ENCODE measurements at regions not wholly inside any gene's neighbourhood (a gene's known extent, or its start where the extent isn't known, plus 50 kb on each side); places are given as distances from the start of the nearest gene placed in this dataset.

DNA sequence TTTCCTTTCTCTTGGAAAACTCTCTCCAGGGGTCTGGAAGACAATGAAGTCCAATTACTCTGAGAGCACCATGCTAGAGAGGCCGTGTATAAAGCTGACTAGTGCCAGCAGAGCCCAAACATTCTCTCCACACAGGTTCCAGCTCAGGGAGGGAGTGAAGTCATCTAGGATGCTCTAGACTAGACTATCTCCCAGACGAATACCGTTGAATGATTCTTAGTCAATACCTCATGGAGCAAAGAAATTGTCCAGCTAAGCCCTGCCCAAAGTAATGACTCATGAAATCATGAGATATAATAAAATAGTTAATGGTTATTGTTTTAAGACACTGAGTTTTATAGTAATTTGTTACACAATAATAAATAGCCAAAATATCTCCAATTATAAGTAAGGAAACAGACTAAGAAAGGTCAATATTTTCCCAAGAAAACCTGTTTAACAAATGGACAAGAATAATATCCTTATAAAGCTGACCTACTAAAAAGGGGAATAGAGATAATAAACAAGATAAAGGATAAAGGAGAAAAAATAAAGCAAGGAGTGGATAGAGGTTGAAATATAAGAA is 163.9 kb upstream of the LRRC7 start:
- no peak for ATAC-seq
- TF ChIP-seq ZNF8 (CRISPR knock-in tag; IDR thresholded peaks at IDR 0.05) (no peak), CSDC2 (CRISPR knock-in tag; IDR thresholded peaks at IDR 0.05) (no peak), ZNF70 (CRISPR knock-in tag; IDR thresholded peaks at IDR 0.05) (no peak), RARB (CRISPR knock-in tag; IDR thresholded peaks at IDR 0.05) (no peak), ZFP3 (CRISPR knock-in tag; IDR thresholded peaks at IDR 0.05) (no peak), ZFP30 (CRISPR knock-in tag; IDR thresholded peaks at IDR 0.05) (no peak), OSR1 (CRISPR knock-in tag; IDR thresholded peaks at IDR 0.05) (no peak), PPARA (CRISPR knock-in tag; IDR thresholded peaks at IDR 0.05; ENCODE audit: borderline replicate concordance) (no peak)
- TF ChIP-seq, protein P1, sequence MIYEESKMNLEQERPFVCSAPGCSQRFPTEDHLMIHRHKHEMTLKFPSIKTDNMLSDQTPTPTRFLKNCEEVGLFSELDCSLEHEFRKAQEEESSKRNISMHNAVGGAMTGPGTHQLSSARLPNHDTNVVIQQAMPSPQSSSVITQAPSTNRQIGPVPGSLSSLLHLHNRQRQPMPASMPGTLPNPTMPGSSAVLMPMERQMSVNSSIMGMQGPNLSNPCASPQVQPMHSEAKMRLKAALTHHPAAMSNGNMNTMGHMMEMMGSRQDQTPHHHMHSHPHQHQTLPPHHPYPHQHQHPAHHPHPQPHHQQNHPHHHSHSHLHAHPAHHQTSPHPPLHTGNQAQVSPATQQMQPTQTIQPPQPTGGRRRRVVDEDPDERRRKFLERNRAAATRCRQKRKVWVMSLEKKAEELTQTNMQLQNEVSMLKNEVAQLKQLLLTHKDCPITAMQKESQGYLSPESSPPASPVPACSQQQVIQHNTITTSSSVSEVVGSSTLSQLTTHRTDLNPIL (CRISPR knock-in tag; IDR thresholded peaks at IDR 0.05; ENCODE audit: low read depth): no peak
- TF ChIP-seq, protein P2, sequence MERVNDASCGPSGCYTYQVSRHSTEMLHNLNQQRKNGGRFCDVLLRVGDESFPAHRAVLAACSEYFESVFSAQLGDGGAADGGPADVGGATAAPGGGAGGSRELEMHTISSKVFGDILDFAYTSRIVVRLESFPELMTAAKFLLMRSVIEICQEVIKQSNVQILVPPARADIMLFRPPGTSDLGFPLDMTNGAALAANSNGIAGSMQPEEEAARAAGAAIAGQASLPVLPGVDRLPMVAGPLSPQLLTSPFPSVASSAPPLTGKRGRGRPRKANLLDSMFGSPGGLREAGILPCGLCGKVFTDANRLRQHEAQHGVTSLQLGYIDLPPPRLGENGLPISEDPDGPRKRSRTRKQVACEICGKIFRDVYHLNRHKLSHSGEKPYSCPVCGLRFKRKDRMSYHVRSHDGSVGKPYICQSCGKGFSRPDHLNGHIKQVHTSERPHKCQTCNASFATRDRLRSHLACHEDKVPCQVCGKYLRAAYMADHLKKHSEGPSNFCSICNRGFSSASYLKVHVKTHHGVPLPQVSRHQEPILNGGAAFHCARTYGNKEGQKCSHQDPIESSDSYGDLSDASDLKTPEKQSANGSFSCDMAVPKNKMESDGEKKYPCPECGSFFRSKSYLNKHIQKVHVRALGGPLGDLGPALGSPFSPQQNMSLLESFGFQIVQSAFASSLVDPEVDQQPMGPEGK (CRISPR knock-in tag; IDR thresholded peaks at IDR 0.05; ENCODE audit: borderline replicate concordance): no peak

DNA sequence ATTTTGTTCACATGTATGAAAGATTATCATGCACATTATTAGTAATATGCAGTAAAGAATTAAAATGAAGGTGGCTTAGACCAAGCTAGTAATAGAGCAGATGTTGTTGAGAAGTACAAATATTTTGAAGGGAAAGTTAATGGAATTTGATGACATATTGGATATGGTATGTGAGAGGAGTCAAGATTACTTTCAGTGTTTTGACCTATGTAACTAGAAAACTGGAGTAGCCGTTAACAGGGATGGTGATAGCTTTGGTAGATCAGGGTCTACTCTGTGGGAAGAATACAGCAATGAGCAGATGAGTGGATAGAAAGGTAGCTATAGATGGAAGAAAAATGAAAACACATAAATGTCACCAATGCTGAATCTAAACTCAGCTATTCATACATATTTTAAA is 163.2 kb upstream of the LRRC7 start:
- no peak for ATAC-seq
- TF ChIP-seq SNAI2 (CRISPR knock-in tag; IDR thresholded peaks at IDR 0.05) (no peak), CSDC2 (CRISPR knock-in tag; IDR thresholded peaks at IDR 0.05) (no peak), OSR1 (CRISPR knock-in tag; IDR thresholded peaks at IDR 0.05) (no peak), ARNTL (CRISPR knock-in tag; IDR thresholded peaks at IDR 0.05; ENCODE audit: borderline replicate concordance, low read depth) (no peak), TCF4 (CRISPR knock-in tag; IDR thresholded peaks at IDR 0.05; ENCODE audit: borderline replicate concordance) (no peak), GLIS3 (CRISPR knock-in tag; IDR thresholded peaks at IDR 0.05) (no peak), ISL1 (CRISPR knock-in tag; IDR thresholded peaks at IDR 0.05) (no peak), ESRRG (CRISPR knock-in tag; IDR thresholded peaks at IDR 0.05) (no peak), ZNF70 (CRISPR knock-in tag; IDR thresholded peaks at IDR 0.05) (no peak), ZNF8 (CRISPR knock-in tag; IDR thresholded peaks at IDR 0.05) (no peak)
- TF ChIP-seq, protein P3, sequence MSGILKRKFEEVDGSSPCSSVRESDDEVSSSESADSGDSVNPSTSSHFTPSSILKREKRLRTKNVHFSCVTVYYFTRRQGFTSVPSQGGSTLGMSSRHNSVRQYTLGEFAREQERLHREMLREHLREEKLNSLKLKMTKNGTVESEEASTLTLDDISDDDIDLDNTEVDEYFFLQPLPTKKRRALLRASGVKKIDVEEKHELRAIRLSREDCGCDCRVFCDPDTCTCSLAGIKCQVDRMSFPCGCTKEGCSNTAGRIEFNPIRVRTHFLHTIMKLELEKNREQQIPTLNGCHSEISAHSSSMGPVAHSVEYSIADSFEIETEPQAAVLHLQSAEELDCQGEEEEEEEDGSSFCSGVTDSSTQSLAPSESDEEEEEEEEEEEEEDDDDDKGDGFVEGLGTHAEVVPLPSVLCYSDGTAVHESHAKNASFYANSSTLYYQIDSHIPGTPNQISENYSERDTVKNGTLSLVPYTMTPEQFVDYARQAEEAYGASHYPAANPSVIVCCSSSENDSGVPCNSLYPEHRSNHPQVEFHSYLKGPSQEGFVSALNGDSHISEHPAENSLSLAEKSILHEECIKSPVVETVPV (CRISPR knock-in tag; IDR thresholded peaks at IDR 0.05): no peak
- TF ChIP-seq, protein P4, sequence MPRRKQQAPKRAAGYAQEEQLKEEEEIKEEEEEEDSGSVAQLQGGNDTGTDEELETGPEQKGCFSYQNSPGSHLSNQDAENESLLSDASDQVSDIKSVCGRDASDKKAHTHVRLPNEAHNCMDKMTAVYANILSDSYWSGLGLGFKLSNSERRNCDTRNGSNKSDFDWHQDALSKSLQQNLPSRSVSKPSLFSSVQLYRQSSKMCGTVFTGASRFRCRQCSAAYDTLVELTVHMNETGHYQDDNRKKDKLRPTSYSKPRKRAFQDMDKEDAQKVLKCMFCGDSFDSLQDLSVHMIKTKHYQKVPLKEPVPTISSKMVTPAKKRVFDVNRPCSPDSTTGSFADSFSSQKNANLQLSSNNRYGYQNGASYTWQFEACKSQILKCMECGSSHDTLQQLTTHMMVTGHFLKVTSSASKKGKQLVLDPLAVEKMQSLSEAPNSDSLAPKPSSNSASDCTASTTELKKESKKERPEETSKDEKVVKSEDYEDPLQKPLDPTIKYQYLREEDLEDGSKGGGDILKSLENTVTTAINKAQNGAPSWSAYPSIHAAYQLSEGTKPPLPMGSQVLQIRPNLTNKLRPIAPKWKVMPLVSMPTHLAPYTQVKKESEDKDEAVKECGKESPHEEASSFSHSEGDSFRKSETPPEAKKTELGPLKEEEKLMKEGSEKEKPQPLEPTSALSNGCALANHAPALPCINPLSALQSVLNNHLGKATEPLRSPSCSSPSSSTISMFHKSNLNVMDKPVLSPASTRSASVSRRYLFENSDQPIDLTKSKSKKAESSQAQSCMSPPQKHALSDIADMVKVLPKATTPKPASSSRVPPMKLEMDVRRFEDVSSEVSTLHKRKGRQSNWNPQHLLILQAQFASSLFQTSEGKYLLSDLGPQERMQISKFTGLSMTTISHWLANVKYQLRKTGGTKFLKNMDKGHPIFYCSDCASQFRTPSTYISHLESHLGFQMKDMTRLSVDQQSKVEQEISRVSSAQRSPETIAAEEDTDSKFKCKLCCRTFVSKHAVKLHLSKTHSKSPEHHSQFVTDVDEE (CRISPR knock-in tag; IDR thresholded peaks at IDR 0.05): no peak

DNA sequence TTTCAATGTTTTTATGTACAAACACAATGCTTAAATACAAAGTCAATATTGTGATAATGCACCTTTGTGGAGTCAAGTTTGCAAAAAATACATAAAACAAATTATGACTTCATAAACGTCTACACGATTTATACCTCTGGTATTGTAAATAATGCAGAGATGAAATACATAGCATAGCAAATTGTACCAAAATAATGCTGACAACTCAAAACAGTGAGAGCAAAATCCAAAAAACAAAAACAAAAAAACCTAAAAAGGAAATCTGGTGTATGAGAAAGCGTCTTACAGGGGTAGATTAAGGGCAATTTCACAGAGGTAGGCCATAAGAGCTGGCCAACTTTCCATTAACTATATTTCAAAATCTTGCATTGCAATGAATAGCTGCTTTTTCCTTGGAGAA is 161.5 kb upstream of the LRRC7 start:
- no peak for ATAC-seq
- TF ChIP-seq SNAI2 (CRISPR knock-in tag; IDR thresholded peaks at IDR 0.05) (no peak), TCF4 (CRISPR knock-in tag; IDR thresholded peaks at IDR 0.05; ENCODE audit: borderline replicate concordance) (no peak), ZFP3 (CRISPR knock-in tag; IDR thresholded peaks at IDR 0.05) (no peak), GLIS3 (CRISPR knock-in tag; IDR thresholded peaks at IDR 0.05) (no peak), ZC3H10 (CRISPR knock-in tag; IDR thresholded peaks at IDR 0.05) (no peak), ARNTL (CRISPR knock-in tag; IDR thresholded peaks at IDR 0.05; ENCODE audit: borderline replicate concordance, low read depth) (no peak), ZNF565 (CRISPR knock-in tag; conservative IDR thresholded peaks at IDR 0.05; ENCODE audit: low read depth) (no peak)
- TF ChIP-seq, protein P3 (CRISPR knock-in tag; IDR thresholded peaks at IDR 0.05): no peak
- TF ChIP-seq, protein P1 (CRISPR knock-in tag; IDR thresholded peaks at IDR 0.05; ENCODE audit: low read depth): no peak
